GM12878 (cell line): ENCODE measurements at regions not wholly inside any gene's neighbourhood (a gene's known extent, or its start where the extent isn't known, plus 50 kb on each side); places are given as distances from the start of the nearest gene placed in this dataset.
"Not testable (repeated sequence)": the region's sequence is repeated elsewhere in the genome, so short reads cannot be mapped to it uniquely, and the experiment has no call there.

Experiments used
- ATAC-seq: fragments of 200-7000 bp; cut with Tn5 transposase; 3 replicates; pipeline ENCODE4 v1.9.1; 2020; ENCODE audit warnings: mild to moderate bottlenecking, moderate library complexity
- BruUV-seq: library from RNA; stranded (reverse); fragments of 400-500 nt; replicated peaks from 2 replicates; lab custom pipeline; 2021; lab: Mats Ljungman, UMichigan
- CTCF ChIA-PET: fragments of 300-600 bp; sonication (Branson Sonifier 250); formaldehyde crosslinking; extraction: SDS; loops from one replicate; lab custom pipeline; 2021; ENCODE audit warnings: inconsistent platforms; lab: Yijun Ruan, JAX
- POLR2A ChIA-PET: fragments of 350-600 bp; formaldehyde crosslinking; extraction: SDS; loops from one replicate; lab custom pipeline; 2021; ENCODE audit warnings: inconsistent platforms; lab: Charles Lee
- RAD21 ChIA-PET: fragments of 300-600 bp; sonication (Branson Sonifier 250); formaldehyde crosslinking; loops from one replicate; lab custom pipeline; 2023; ENCODE audit warnings: antibody characterized with exemption; ENCODE audit not compliant: unreplicated experiment; lab: Charles Lee
- SMC1A ChIA-PET: fragments of 300-600 bp; sonication (Branson Sonifier 250); formaldehyde crosslinking; loops from one replicate; lab custom pipeline; 2023; ENCODE audit not compliant: unreplicated experiment, uncharacterized antibody; lab: Charles Lee
- DNase-seq: peaks from one replicate; pipeline ENCODE4 v3.0.0-alpha.2; 2011; ENCODE audit warnings: low read depth, low spot score
- FAIRE-seq: peaks from 3 replicates; lab custom pipeline; 2011; peaks lifted over from hg19 to GRCh38; lab: Jason Lieb, UNC
- H2AFZ ChIP-seq: 2 replicates; pipeline ENCODE4 v1.6.0; 2011; ENCODE audit warnings: low read depth, low read length, control low read depth; ENCODE audit not compliant: control insufficient read depth
- H3K27ac ChIP-seq: 2 replicates; pipeline ENCODE4 v1.5.1; 2011; ENCODE audit warnings: control low read depth; ENCODE audit not compliant: control insufficient read depth, insufficient read depth
- H3K27me3 ChIP-seq, 2 experiments: replicated peaks in 1 of 2; 2 replicates each; pipeline versions ENCODE4 v1.6.0 to v1.6.1; 2011; ENCODE audit warnings: low read length in 1 of 2; ENCODE audit not compliant: control insufficient read depth in 2 of 2, insufficient read depth in 2 of 2
- H3K36me3 ChIP-seq, 2 experiments: 2 replicates each; pipeline ENCODE4 v1.5.1; 2011; ENCODE audit warnings: low read length in 1 of 2; ENCODE audit not compliant: control insufficient read depth in 2 of 2, insufficient read depth in 2 of 2
- H3K4me1 ChIP-seq: 2 replicates; pipeline ENCODE4 v1.6.1; 2011; ENCODE audit warnings: mild to moderate bottlenecking, low read length, moderate library complexity, mixed read lengths; ENCODE audit not compliant: control insufficient read depth, insufficient read depth
- H3K4me2 ChIP-seq: 2 replicates; pipeline ENCODE4 v1.6.0; 2011; ENCODE audit warnings: control low read depth; ENCODE audit not compliant: control insufficient read depth, insufficient read depth
- H3K4me3 ChIP-seq: fragments of 200-600 bp; sonication (generic); 2 replicates; pipeline ENCODE4 v1.5.1; 2016
- H3K79me2 ChIP-seq: 2 replicates; pipeline ENCODE4 v1.6.0; 2011; ENCODE audit warnings: low read length; ENCODE audit not compliant: control insufficient read depth, insufficient read depth
- H3K9ac ChIP-seq: 2 replicates; pipeline ENCODE4 v1.8.0; 2011; ENCODE audit warnings: low read length, control low read depth, mixed read lengths; ENCODE audit not compliant: control insufficient read depth, insufficient read depth
- H3K9me3 ChIP-seq: replicated peaks from 3 replicates; pipeline ENCODE4 v1.5.1; 2011; ENCODE audit warnings: mild to moderate bottlenecking, low read length; ENCODE audit not compliant: control insufficient read depth, insufficient read depth
- H4K20me1 ChIP-seq: 2 replicates; pipeline ENCODE4 v1.6.0; 2011; ENCODE audit not compliant: control insufficient read depth, insufficient read depth
- CEBPZ ChIP-seq: fragments of 150-350 bp; IDR thresholded peaks from 2 replicates; pipeline ENCODE4 v1.6.1; 2016; ENCODE audit warnings: low read depth, low read length
- FOXK2 ChIP-seq: fragments of 450-650 bp; IDR thresholded peaks from 2 replicates; pipeline ENCODE4 v1.6.1; 2017; ENCODE audit warnings: mild to moderate bottlenecking, moderate library complexity
- MTA3 ChIP-seq: IDR thresholded peaks from 2 replicates; pipeline ENCODE4 v1.6.1; 2012; ENCODE audit warnings: low read length, inconsistent platforms, borderline replicate concordance
- RUNX3 ChIP-seq: IDR thresholded peaks from 2 replicates; pipeline ENCODE4 v1.6.1; 2012; ENCODE audit warnings: low read length, inconsistent platforms
- ZSCAN29 ChIP-seq: fragments of 450-650 bp; IDR thresholded peaks from 2 replicates; pipeline ENCODE4 v1.6.1; 2017; ENCODE audit warnings: mild to moderate bottlenecking, moderate library complexity
- WGBS: methylation state at CpG from one replicate; pipeline ENCODE4 v1.1.6; 2016; ENCODE audit warnings: low lambda C conversion rate; ENCODE audit not compliant: insufficient replicate concordance, insufficient coverage; ENCODE audit errors: missing lambda C conversion rate; 5-methylcytosine and 5-hydroxymethylcytosine counted together
- in situ Hi-C: fragments of 300-500 bp; cut with MboI; formaldehyde crosslinking; loops from 9 replicates; pipeline ENCODE4 v1.14.3; 2018; ENCODE audit warnings: mixed read lengths
- intact Hi-C: fragments of 100-400 bp; cut with micrococcal nuclease; formaldehyde crosslinking; loops from one replicate; pipeline ENCODE4 v1.14.2; 2022; ENCODE audit not compliant: unreplicated experiment

- TF ChIP-seq CEBPZ: no peak
- TF ChIP-seq MTA3: no peak
- no peak for TF ChIP-seq RUNX3
- no peak for TF ChIP-seq ZSCAN29
- TF ChIP-seq FOXK2: no peak
Measured at GRCh38 chrX:20672476-20672875, 405.8 kb upstream of the RPS6KA3 start (continued).

- H4K20me1 ChIP-seq, DNase-seq, intact Hi-C loops, H3K27me3 ChIP-seq, H3K9ac ChIP-seq, in situ Hi-C loops, H3K4me3 ChIP-seq, H2AFZ ChIP-seq, FAIRE-seq, CTCF ChIA-PET, ATAC-seq, RAD21 ChIA-PET, BruUV-seq, H3K79me2 ChIP-seq, H3K9me3 ChIP-seq, H3K4me1 ChIP-seq, H3K27ac ChIP-seq, POLR2A ChIA-PET, H3K36me3 ChIP-seq, H3K4me2 ChIP-seq, SMC1A ChIA-PET: not testable (repeated sequence)
- 40% methylated on average over 3 of the region's 3 CpGs for WGBS
Measured at GRCh38 chrX:20671746-20672145, 405.0 kb upstream of the RPS6KA3 start.
